NCI-H2081 (cell line): ENCODE measurements at regions not wholly inside any gene's neighbourhood (a gene's known extent, or its start where the extent isn't known, plus 50 kb on each side); places are given as distances from the start of the nearest gene placed in this dataset.

Experiments
- DNase-seq, 2 experiments: peaks; one replicate each; lab custom pipeline; 2025; lab: John Stamatoyannopoulos, UW

- no peak for DNase-seq
Observed at GRCh38 chr5:77569409-77569808, 69.1 kb downstream of the OTP start.

GRCh38 chr5:77568555-77568954 is 70.0 kb downstream of the OTP start:
- DNase-seq: no peak

GRCh38 chr5:77568082-77568481 is 70.4 kb downstream of the OTP start:
- no peak for DNase-seq

- DNase-seq: peak; percentile 11 to 42
Observed at GRCh38 chr5:77563475-77563874, 71.4 kb upstream of the WDR41 start.

DNA sequence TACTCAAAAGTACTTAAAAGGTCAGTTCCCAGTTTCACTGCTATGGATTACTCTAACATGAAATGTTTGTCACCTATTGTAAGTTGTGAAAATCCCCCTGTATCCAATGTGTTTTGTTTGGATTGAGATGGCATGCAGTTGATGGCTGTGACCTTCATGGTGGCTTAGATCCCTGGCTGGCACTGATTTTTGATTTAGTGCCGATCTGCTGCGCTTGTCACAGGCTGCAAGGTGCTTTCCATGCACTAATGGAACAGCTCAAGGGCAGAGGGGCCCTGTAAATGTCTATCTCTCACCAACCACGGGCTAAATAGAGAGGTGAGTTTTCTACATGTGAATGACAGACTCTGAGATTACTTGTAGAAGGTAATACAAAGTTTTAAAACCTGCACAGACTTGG is 69.8 kb upstream of the WDR41 start:
- DNase-seq: no peak

- peak; percentile 23 to 62 for DNase-seq
Observed at GRCh38 chr5:77560677-77561263, 68.7 kb upstream of the WDR41 start.

GRCh38 chr5:77558266-77558665 is 66.2 kb upstream of the WDR41 start:
- no peak for DNase-seq

DNA sequence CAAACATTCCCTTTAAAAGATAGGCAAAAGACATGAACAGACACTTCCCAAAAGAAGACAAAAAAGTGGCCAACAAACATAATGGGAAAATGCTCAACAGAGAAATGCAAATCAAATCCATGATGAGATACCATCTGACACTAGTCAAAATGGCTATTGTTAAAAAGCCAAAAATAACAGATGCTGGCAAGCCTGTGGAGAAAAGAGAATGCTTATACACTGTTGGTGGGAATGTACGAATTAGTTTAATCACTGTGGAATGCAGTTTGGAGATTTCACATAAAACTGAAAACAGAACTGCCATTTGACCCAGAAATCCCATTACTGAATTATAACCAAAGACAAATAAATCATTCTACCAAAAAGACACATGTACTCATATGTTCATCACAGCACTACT is 58.3 kb upstream of the WDR41 start:
- DNase-seq: no peak

GRCh38 chr5:77545285-77545684 is 53.2 kb upstream of the WDR41 start:
- no peak for DNase-seq
